ENCODE measurements at regions not wholly inside any gene's neighbourhood (a gene's known extent, or its start where the extent isn't known, plus 50 kb on each side); places are given as distances from the start of the nearest gene placed in this dataset.

DNA sequence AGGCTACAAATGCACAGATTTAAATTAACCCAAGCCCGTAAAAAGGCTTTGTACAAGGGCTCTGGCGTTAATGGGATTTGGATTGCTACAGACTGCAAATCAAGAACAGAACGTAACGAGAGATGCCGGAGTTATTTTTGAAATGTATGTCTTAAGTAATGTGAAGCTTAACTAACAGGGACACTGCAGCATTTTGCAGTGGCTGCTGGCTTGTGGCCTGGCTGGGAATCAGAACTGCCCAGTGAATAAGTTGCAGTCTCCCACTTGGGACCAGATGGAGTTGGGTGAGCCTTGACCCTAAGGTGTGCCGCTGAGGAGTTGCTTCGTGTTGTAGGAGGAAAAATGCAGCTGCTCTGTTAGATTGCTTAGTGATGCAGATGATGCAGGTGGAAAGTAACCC, 318.4 kb downstream of the DHX15 start:
- no peak overlapping the region for H3K4ac ChIP-seq (replicated peaks; ENCODE audit: insufficient read length, low read depth, low read length)
- H3K14ac ChIP-seq (ENCODE audit: insufficient read length), result no peak overlapping the region
- WGBS, 2 experiments (ENCODE audit: extremely low coverage in 1 of 2, insufficient coverage in 1 of 2, insufficient read length in 1 of 2, insufficient replicate concordance in 2 of 2, low coverage in 1 of 2, low lambda C conversion rate in 2 of 2, missing lambda C conversion rate in 1 of 2), result 80% methylated on average over 7 of the region's 7 CpGs; no CpG with 5 or more reads in 1 of the 2 experiments
- no peak overlapping the region for H4K5ac ChIP-seq (ENCODE audit: insufficient read length, low read depth, low read length)
- peak overlapping the region; percentile 48; the same call in 1 of the 2 replicates for H2BK15ac ChIP-seq (ENCODE audit: low read length)
- ChIA-PET POLR2A (ENCODE audit: partially characterized antibody) (no interaction called here), CTCF (ENCODE audit: partially characterized antibody) (interaction anchor here (0.6 kb wide), 1 partner anchor 341 kb away, joined by 5 read pairs; no protein-coding TSS in a partner anchor)
- H3K9me3 ChIP-seq (ENCODE audit: insufficient read depth in 2 of 2, low read depth in 1 of 2, low read length in 1 of 2), result no peaks in the 10 kb centered on the region
- H3K4me1 ChIP-seq (replicated peaks in 1 of 4; ENCODE audit: control insufficient read depth in 3 of 4, insufficient read depth in 4 of 4, low read length in 3 of 4), result peaks cover 0 to 21% (median 16%) of the 10 kb centered on the region in 4 experiments; a peak in 5 of 7 replicates
- no peak overlapping the region for H2BK5ac ChIP-seq (ENCODE audit: low read depth, low read length)
- H4K8ac ChIP-seq (ENCODE audit: extremely low read depth, insufficient read depth, low read length), result no peak overlapping the region
- peak overlapping the region; percentile 26 for H3K18ac ChIP-seq (ENCODE audit: extremely low read depth, low read length)
- H3K23me2 ChIP-seq (ENCODE audit: low read depth, low read length), result no peaks in the 10 kb centered on the region
- no peak overlapping the region for H3K27ac ChIP-seq (ENCODE audit: low read depth, low read length)
- no peak overlapping the region for H3K56ac ChIP-seq (replicated peaks; ENCODE audit: insufficient read length, low read depth, low read length)
- H4K91ac ChIP-seq (replicated peaks; ENCODE audit: insufficient read length, low read length), result peak overlapping the region; percentile 21
- DNase-seq (ENCODE audit: low read depth in 1 of 2, low spot score in 2 of 2) (no peak), FAIRE-seq (no peak)
- H3K9ac ChIP-seq (replicated peaks in 1 of 4; ENCODE audit: extremely low read depth in 1 of 4, low read depth in 3 of 4, low read length in 3 of 4), result no peak overlapping the region
- 0 out of 2 replicates have a peak overlapping the region, but pooled peaks have one; percentile 4 for H2AK5ac ChIP-seq (ENCODE audit: low read depth, low read length)
- H2BK120ac ChIP-seq (replicated peaks; ENCODE audit: low read depth, low read length), result peak overlapping the region; percentile 13
- no peaks in the 10 kb centered on the region for H3K79me2 ChIP-seq (ENCODE audit: control insufficient read depth in 1 of 2, insufficient read depth in 2 of 2, low read length in 2 of 2)
- H3K23ac ChIP-seq (ENCODE audit: insufficient read length), result no peak overlapping the region
- peak overlapping the region in 1 of 2 experiments; percentile 17; a peak in 1 of 4 replicates for H3K4me2 ChIP-seq (ENCODE audit: insufficient read depth in 1 of 2, low read depth in 2 of 2, low read length in 2 of 2)
- no peak overlapping the region for H2BK20ac ChIP-seq (ENCODE audit: low read length)
- H3K4me3 ChIP-seq (ENCODE audit: extremely low read depth in 1 of 4, insufficient read depth in 2 of 4, low read depth in 3 of 4, low read length in 4 of 4), result no peak overlapping the region
- no peak overlapping the region for H2BK12ac ChIP-seq (ENCODE audit: low read depth, low read length)
- no peaks in the 10 kb centered on the region for H3K27me3 ChIP-seq (replicated peaks in 1 of 4; ENCODE audit: control insufficient read depth in 3 of 4, extremely low read depth in 1 of 4, insufficient read depth in 3 of 4, low read length in 3 of 4)
- H3K36me3 ChIP-seq (ENCODE audit: control insufficient read depth in 2 of 4, insufficient read depth in 4 of 4, low read length in 3 of 4), result no peaks in the 10 kb centered on the region
- no peak overlapping the region for H2AFZ ChIP-seq (ENCODE audit: low read length)
- no peaks in the 10 kb centered on the region for H3K79me1 ChIP-seq (ENCODE audit: low read depth, low read length)
- no peaks in the 10 kb centered on the region for H4K20me1 ChIP-seq (replicated peaks in 1 of 2; ENCODE audit: control insufficient read depth in 1 of 2, insufficient read depth in 2 of 2, low read length in 2 of 2)
- TF ChIP-seq SRF (IDR thresholded peaks at IDR 0.05; ENCODE audit: low read depth, low read length), result no peak
